ENCODE measurements at regions not wholly inside any gene's neighbourhood (a gene's known extent, or its start where the extent isn't known, plus 50 kb on each side); places are given as distances from the start of the nearest gene placed in this dataset.

- Histone ChIP-seq H3K36me3 (ENCODE audit: insufficient read depth, low read length) (no peaks in the 10 kb centered on the region), H3K4me2 (ENCODE audit: low read length) (no peak overlapping the region)
These were observed 299.8 kb upstream of the ZFHX3 start for GRCh38 chr16:73347500-73348375.

DNA sequence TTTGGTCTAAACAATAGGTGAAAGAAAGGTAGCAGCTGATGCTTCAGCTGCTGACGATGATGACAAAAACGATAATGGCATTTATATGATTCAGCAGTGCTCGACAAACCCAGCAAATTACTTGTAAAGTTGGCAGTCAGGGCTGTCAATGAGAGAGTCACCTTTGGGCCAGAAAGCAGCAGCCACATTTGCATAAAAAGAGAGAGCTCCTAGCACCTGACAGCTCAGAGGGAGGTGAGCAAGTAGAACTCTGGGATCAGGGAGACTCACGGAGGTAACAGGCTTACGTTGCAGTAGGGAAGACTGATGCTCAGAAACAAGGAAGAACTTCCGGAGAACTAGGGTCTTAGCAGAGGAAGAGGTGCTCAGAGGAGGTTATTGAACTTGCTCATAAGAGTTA lies 291.9 kb upstream of the ZFHX3 start:
- Histone ChIP-seq H3K4me3 (ENCODE audit: low read length) (no peak overlapping the region), H3K9ac (ENCODE audit: low read depth, low read length) (no peak overlapping the region), H3K4me1 (ENCODE audit: control insufficient read depth, insufficient read depth, low read length) (no peaks in the 10 kb centered on the region), H3K9me3 (replicated peaks; ENCODE audit: low read length) (no peaks in the 10 kb centered on the region), H3K27me3 (ENCODE audit: control insufficient read depth, insufficient read depth, low read length) (peaks cover 7% of the 10 kb centered on the region), H3K36me3 (ENCODE audit: insufficient read depth, low read length) (no peaks in the 10 kb centered on the region), H3K4me2 (ENCODE audit: low read length) (no peak overlapping the region)

More at GRCh38 chr16:73347500-73348375, 299.8 kb upstream of the ZFHX3 start:
- Histone ChIP-seq H3K4me1 (ENCODE audit: control insufficient read depth, insufficient read depth, low read length) (no peaks in the 10 kb centered on the region), H3K4me3 (ENCODE audit: low read length) (no peak overlapping the region), H3K9ac (ENCODE audit: low read depth, low read length) (no peak overlapping the region), H3K9me3 (replicated peaks; ENCODE audit: low read length) (no peaks in the 10 kb centered on the region), H3K27me3 (ENCODE audit: control insufficient read depth, insufficient read depth, low read length) (peaks cover 42% of the 10 kb centered on the region)

- Histone ChIP-seq H3K9ac (ENCODE audit: low read depth, low read length) (no peak overlapping the region), H3K4me3 (ENCODE audit: low read length) (no peak overlapping the region), H3K36me3 (ENCODE audit: insufficient read depth, low read length) (no peaks in the 10 kb centered on the region), H3K4me1 (ENCODE audit: control insufficient read depth, insufficient read depth, low read length) (no peaks in the 10 kb centered on the region), H3K4me2 (ENCODE audit: low read length) (no peak overlapping the region), H3K27me3 (ENCODE audit: control insufficient read depth, insufficient read depth, low read length) (peaks cover 6% of the 10 kb centered on the region), H3K9me3 (replicated peaks; ENCODE audit: low read length) (no peaks in the 10 kb centered on the region)
These were observed 289.7 kb upstream of the ZFHX3 start for GRCh38 chr16:73337373-73338296.

- Histone ChIP-seq H3K36me3 (ENCODE audit: insufficient read depth, low read length) (no peaks in the 10 kb centered on the region), H3K4me2 (ENCODE audit: low read length) (no peak overlapping the region), H3K9me3 (replicated peaks; ENCODE audit: low read length) (no peaks in the 10 kb centered on the region), H3K27me3 (ENCODE audit: control insufficient read depth, insufficient read depth, low read length) (peaks cover 31% of the 10 kb centered on the region), H3K4me1 (ENCODE audit: control insufficient read depth, insufficient read depth, low read length) (no peaks in the 10 kb centered on the region), H3K4me3 (ENCODE audit: low read length) (no peak overlapping the region), H3K9ac (ENCODE audit: low read depth, low read length) (no peak overlapping the region)
These were observed 281.7 kb upstream of the ZFHX3 start for GRCh38 chr16:73329358-73330286.

DNA sequence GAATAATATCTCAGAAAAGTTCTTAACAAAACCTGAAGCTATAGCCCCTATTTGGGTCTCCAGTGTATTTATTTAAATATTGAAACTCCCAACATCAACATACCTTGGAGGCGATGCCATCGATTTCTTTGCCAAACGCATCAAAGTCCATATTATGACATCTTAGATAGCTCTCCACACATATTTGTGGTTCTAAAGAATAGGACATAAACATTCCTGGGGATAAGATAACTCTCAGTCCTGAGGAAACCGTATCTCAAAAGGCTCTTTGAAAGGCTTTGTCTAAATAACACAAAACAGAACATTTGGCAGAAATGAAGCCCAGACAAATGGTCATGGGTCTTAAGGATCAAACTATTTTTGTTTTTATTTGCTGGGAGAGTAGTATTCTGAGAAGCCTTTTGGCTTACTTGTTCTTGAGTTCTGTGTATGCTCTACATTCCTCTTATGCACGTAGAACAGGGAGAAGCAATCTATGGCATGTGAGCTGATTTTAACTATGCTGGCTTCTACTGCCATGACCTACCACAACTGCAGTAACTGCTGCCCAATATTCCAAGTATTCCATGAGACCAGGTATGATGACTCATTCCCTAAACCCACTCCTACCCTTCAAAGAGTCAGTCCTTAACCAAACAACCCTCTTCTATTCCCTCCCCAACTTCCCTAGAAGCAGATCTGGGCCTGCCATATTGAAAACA lies 279.0 kb upstream of the ZFHX3 start:
- no peak overlapping the region for H3K4me3 ChIP-seq (ENCODE audit: low read length)
- no peaks in the 10 kb centered on the region for H3K9me3 ChIP-seq (replicated peaks; ENCODE audit: low read length)
- peaks cover 33% of the 10 kb centered on the region for H3K27me3 ChIP-seq (ENCODE audit: control insufficient read depth, insufficient read depth, low read length)
- H3K36me3 ChIP-seq (ENCODE audit: insufficient read depth, low read length), result no peaks in the 10 kb centered on the region
- no peak overlapping the region for H3K9ac ChIP-seq (ENCODE audit: low read depth, low read length)
- no peak overlapping the region for H3K4me2 ChIP-seq (ENCODE audit: low read length)
- H3K4me1 ChIP-seq (ENCODE audit: control insufficient read depth, insufficient read depth, low read length), result no peaks in the 10 kb centered on the region

DNA sequence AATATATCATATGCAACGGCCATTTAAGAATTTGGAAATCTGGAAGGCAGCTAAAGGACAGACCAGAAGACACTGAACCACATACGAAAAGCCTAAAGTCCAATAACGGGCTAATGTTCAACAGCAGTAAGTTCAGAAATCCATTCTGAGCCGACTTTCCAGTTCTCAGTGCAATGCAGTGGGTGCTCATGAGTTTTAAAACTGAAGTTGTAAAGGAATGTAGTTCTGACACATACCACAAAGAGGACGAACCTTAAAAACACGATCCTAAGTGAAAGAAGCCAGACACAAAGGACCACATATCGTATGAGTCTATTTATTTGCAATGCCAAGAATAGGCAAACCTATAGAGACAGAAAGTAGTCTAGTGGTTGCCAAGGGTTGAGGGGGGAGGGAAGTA lies 278.3 kb upstream of the ZFHX3 start:
- Histone ChIP-seq H3K9me3 (replicated peaks; ENCODE audit: low read length) (no peaks in the 10 kb centered on the region), H3K9ac (ENCODE audit: low read depth, low read length) (no peak overlapping the region), H3K36me3 (ENCODE audit: insufficient read depth, low read length) (no peaks in the 10 kb centered on the region), H3K27me3 (ENCODE audit: control insufficient read depth, insufficient read depth, low read length) (peaks cover 33% of the 10 kb centered on the region), H3K4me2 (ENCODE audit: low read length) (no peak overlapping the region), H3K4me1 (ENCODE audit: control insufficient read depth, insufficient read depth, low read length) (no peaks in the 10 kb centered on the region), H3K4me3 (ENCODE audit: low read length) (no peak overlapping the region)

- no peaks in the 10 kb centered on the region for H3K9me3 ChIP-seq (replicated peaks; ENCODE audit: low read length)
- no peak overlapping the region for H3K4me2 ChIP-seq (ENCODE audit: low read length)
- peaks cover 39% of the 10 kb centered on the region for H3K27me3 ChIP-seq (ENCODE audit: control insufficient read depth, insufficient read depth, low read length)
- H3K36me3 ChIP-seq (ENCODE audit: insufficient read depth, low read length), result no peaks in the 10 kb centered on the region
- no peak overlapping the region for H3K4me3 ChIP-seq (ENCODE audit: low read length)
- no peaks in the 10 kb centered on the region for H3K4me1 ChIP-seq (ENCODE audit: control insufficient read depth, insufficient read depth, low read length)
- no peak overlapping the region for H3K9ac ChIP-seq (ENCODE audit: low read depth, low read length)
These were observed 276.0 kb upstream of the ZFHX3 start for GRCh38 chr16:73323880-73324279.

- Histone ChIP-seq H3K27me3 (ENCODE audit: control insufficient read depth, insufficient read depth, low read length) (peaks cover 36% of the 10 kb centered on the region), H3K9me3 (replicated peaks; ENCODE audit: low read length) (no peaks in the 10 kb centered on the region), H3K4me2 (ENCODE audit: low read length) (no peak overlapping the region), H3K9ac (ENCODE audit: low read depth, low read length) (no peak overlapping the region), H3K4me1 (ENCODE audit: control insufficient read depth, insufficient read depth, low read length) (no peaks in the 10 kb centered on the region), H3K4me3 (ENCODE audit: low read length) (no peak overlapping the region), H3K36me3 (ENCODE audit: insufficient read depth, low read length) (no peaks in the 10 kb centered on the region)
These were observed 274.9 kb upstream of the ZFHX3 start for GRCh38 chr16:73322856-73323255.

DNA sequence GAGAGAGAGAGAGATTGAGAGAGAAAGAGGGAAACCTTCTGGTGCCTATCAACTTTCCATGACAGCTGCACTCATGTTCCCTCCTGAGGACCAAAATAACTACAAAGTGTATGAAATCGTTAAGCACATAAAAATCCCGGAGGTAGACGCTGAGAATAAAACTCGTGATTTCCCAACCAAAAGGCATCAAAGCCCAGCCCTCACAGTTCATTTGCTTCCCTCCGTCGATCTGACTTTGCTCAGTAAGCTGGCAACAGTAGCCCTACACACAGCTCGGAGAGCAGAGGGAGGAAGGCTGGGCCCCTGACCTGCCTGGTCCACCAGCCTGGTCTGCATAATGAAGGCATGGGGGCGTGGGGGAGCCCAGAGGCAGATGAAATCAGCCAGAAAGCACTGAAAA lies 273.9 kb upstream of the ZFHX3 start:
- H3K27me3 ChIP-seq (ENCODE audit: control insufficient read depth, insufficient read depth, low read length), result peaks cover 28% of the 10 kb centered on the region
- no peaks in the 10 kb centered on the region for H3K4me1 ChIP-seq (ENCODE audit: control insufficient read depth, insufficient read depth, low read length)
- H3K4me2 ChIP-seq (ENCODE audit: low read length), result no peak overlapping the region
- H3K9ac ChIP-seq (ENCODE audit: low read depth, low read length), result no peak overlapping the region
- H3K36me3 ChIP-seq (ENCODE audit: insufficient read depth, low read length), result no peaks in the 10 kb centered on the region
- no peaks in the 10 kb centered on the region for H3K9me3 ChIP-seq (replicated peaks; ENCODE audit: low read length)
- no peak overlapping the region for H3K4me3 ChIP-seq (ENCODE audit: low read length)

GRCh38 chr16:73319737-73320136 lies 271.8 kb upstream of the ZFHX3 start:
- Histone ChIP-seq H3K4me3 (ENCODE audit: low read length) (no peak overlapping the region), H3K36me3 (ENCODE audit: insufficient read depth, low read length) (no peaks in the 10 kb centered on the region), H3K9ac (ENCODE audit: low read depth, low read length) (no peak overlapping the region), H3K4me2 (ENCODE audit: low read length) (no peak overlapping the region), H3K27me3 (ENCODE audit: control insufficient read depth, insufficient read depth, low read length) (peaks cover 25% of the 10 kb centered on the region), H3K4me1 (ENCODE audit: control insufficient read depth, insufficient read depth, low read length) (no peaks in the 10 kb centered on the region), H3K9me3 (replicated peaks; ENCODE audit: low read length) (no peaks in the 10 kb centered on the region)
